IPS DF 4.7 (cell line): ENCODE measurements at regions not wholly inside any gene's neighbourhood (a gene's known extent, or its start where the extent isn't known, plus 50 kb on each side); places are given as distances from the start of the nearest gene placed in this dataset.
A peak's percentile ranks its signal among the peaks of the same experiment; 100 is the strongest.

Source experiments
- DNase-seq: peaks from one replicate; pipeline ENCODE4 v3.0.0-alpha.2; 2013; ENCODE audit warnings: low spot score; ENCODE audit errors: extremely low read depth

- DNase-seq = no peak
These were observed 519.1 kb downstream of the IQCM start for GRCh38 chr4:149296503-149296902.

DNA sequence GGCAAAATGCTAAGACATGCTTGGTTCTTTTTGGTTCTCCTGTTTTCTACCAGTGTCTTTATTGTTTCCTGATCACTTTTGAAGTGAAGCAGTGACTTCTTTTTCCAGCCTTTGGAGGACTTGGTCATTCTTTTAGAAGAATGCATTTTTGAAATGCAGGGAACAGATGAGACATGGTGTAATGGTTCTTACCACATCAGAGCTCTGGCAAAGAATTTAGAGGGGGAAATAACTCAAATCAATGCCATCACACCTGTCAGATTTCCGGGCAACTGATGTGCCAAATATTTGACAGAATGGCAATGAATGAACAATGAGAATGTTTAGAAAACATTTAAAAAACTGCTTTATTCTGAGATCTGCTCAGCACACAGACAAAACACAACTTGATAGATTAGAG lies 519.6 kb downstream of the IQCM start:
- DNase-seq = no peak

DNA sequence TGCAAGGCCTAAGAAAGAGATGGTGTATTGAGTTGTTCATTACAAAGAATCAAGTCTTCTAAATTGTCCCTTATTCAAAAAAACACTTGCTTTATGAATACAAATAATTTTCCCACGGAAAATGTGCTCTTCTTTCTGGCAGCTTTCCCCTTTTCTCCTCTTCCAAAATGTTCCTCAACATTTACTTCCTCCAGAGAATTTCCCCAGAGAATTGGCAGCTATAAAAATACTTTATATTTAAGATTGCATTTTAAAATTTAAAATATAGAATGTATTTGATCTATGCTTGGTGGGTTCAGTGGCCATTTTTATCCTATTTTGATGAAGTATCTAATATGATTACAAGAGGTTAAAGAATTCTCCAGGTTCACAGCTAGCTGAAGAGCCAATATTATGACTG lies 521.0 kb downstream of the IQCM start:
- no peak for DNase-seq

DNA sequence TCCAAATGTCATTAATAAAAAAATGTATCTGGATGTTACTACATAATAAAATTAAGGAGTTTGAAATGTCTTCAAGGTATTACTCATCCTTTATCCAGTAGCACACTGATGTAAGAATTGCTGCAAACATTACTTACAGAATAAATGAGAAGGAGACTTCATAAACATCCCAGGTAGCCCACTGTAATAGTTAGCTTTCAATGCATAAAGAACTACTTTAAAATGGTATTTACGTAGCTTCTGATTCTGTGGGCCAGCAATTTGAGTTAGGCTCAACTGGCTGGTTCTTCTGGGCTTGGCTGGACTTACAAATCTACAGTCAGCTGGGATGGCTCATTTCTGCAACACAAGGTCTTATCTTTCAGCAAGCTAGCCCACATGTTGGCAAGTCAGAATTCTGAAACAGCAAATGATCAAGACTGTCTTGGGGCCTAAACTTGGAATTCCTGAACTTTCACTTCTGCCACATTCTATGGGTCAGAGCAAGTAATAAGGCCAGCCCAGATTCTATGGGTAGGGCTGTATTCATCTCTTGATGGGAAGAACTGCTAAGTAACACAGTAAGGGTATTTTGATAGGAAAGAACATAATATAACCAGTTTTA lies 522.5 kb downstream of the IQCM start:
- DNase-seq = no peak

DNA sequence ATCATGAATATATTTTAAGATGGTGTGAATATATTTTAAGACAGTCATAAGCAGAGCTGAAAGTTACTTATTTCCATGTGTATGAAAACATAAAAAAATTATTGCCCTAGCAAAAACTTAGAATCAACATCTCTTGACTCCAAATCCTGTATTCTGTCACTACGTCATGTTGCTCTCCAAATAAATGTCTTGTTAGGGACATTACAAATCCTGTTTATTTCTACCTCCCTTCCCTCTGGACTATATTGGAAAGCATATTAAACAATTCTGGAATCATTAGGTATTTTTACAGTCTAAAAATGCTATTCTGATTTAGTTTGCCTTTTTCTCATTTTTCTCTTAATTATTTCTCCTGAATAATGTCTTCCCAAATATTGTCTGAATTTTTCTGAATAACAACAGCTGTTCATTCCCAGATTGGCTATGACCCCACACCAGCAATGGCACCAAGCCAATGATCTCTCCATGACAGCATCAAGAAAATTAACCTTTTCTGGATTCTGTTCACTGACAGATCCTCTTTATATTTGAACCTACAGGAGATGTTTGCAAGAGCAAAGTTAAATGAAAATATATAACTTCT lies 523.1 kb downstream of the IQCM start:
- no peak for DNase-seq

GRCh38 chr4:149291463-149291862 lies 524.2 kb downstream of the IQCM start:
- DNase-seq = no peak

DNA sequence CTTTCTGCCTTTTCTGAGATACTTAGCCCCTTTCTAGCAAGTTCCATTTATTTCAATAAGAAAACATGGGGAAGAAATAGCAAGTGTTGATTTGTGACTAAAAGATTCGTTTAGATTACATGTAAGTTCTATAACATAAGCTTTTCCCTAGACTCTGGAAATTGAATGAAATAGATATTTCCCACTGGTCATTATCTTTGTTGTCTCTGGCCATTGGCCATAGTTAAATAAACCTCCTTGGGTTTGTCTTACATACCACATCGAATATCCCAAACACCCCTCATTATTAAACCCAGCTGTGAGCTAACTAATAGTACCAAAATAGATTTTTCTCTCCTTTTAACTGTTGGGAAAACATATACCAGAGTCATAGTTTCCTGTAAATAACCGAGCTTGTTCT lies 534.8 kb downstream of the IQCM start:
- no peak for DNase-seq

DNA sequence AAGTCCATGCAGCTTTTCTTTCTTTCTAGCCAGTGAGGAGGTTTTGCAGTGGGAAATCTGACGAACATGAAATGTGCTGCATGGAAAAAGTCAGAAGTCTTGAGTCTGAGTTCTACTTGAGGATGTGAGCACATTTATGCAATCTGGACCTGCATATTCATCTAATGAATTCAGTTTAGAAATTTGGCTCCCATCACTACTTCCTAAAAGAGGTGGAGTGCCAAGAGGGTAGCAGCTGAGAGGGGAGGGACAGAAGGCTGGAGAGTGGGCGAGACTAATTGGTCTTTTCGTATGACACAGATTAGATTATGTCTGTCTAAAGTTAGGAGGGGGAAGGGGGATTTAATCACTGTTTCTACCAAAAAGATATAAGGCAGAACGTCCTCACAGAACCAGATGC lies 535.9 kb downstream of the IQCM start:
- no peak for DNase-seq

DNA sequence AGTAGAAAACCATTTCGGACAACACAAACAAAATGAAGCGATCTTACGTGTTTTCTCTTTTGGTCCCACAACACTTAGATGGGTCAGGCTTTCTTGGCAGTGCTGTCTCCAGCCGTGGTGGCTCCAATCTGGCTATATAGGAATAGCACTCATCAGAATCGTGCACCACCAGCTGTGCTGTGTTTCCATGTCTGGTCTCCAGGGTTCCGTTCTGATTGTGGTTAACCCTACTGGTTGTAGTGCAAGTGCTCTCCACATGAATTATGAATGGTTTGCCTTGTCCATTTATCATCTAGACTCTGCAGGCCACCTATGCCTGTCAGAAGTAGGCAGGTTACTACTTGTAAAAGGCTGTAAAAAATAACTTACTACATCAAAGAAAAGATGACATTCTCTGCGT lies 536.3 kb downstream of the IQCM start:
- DNase-seq = no peak

- no peak for DNase-seq
These were observed 537.9 kb downstream of the IQCM start for GRCh38 chr4:149277705-149278104.

- no peak for DNase-seq
These were observed 545.8 kb downstream of the IQCM start for GRCh38 chr4:149269835-149270234.

DNA sequence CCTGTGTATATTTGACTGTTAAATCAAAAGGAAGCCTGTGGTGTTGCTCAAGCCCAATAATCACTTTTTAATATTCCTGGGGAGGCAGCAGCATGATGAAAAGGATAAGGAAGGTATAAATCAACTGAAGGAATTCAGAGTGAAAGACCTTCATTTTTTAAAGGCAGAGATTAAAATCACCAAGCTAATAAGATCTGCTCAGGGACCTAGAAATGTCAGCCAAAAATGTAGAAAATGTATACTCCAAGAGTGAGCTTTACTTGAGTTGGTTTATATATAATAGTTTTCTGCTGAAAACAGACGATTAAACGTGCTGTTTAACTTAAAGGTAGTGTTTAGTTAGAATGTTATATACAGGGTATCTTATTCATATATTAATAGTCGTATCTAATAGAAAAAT lies 549.3 kb downstream of the IQCM start:
- DNase-seq = no peak

- DNase-seq = no peak
These were observed 550.0 kb downstream of the IQCM start for GRCh38 chr4:149265645-149266044.

DNA sequence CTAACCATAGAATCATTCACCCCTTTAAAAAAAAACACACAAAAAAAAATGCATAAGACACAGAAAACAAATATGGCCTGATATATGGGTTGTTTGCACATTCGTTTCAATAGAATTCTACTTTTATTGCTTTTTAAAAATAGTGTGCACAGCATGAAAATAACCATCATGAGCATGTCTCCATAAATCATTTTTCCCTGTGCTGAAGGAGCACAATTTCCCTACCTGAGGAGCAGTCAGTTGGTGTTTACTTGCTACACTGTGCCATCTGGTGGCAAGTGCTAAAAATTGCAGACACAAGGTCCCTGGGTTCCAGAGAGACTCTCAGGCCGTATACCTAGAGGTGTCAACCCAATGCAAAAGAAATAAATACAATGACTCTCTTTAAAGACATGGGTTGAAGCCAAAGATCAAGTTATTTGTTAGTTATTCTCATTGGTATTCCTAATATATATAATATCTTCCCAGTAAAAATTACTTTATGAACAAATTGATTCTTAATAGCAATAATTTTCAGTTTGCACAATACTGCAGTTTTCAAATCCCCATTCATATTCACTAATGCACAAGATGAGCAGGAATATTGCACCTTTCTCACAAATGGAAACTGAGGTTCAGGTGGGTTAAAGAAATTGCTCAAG lies 551.4 kb downstream of the IQCM start:
- DNase-seq = peak; percentile 30

DNA sequence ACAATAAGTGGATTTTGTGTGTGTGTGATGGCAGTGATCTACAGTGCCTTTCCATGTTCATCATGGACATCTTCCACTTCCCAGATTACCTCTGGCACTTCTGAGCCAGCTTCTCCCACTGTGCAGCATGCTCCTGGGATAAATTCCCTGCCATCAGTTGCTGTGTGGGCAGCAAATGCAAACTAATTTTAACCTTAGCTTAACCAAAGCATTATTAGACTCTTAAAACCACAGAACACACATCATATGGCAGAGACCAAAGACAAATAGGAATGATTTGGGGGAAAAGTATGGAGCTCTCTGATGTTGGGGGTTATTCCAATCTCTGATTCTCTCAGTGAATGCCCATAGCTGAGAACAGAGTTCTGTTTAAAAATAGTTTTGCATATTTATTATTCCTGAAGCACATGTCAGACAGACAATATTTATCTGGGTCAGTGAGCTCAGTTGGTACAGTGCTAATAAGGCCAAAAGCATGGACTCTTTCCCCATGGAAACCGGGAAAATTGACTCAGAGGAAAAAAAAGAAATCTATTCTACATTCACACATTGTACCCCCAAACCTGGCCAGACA lies 567.4 kb downstream of the IQCM start:
- DNase-seq = no peak

- no peak for DNase-seq
These were observed 568.5 kb downstream of the IQCM start for GRCh38 chr4:149247164-149247563.

- no peak for DNase-seq
These were observed 570.3 kb downstream of the IQCM start for GRCh38 chr4:149245333-149245732.

DNA sequence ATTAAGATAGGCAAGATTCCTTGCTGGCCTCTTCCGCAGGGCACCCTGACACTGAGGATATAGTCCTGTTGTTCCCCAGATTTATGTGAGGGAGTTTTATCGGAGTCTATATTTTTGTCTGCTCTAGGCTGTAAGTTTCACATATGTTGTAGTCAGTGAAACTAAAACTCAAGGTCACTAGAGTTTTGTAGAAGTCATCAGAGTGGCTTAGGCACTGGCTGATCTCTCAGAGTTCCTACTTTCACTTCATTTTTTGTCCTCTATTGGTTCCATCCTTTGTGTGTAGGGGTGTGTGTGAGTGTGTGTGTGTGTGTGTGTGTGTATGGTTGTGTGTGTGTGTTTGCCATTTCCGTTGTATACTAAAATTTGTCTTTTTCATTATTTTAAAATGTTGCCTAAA lies 577.5 kb downstream of the IQCM start:
- no peak for DNase-seq

- DNase-seq = no peak
These were observed 580.8 kb downstream of the IQCM start for GRCh38 chr4:149234798-149235197.

- DNase-seq = no peak
These were observed 592.0 kb downstream of the IQCM start for GRCh38 chr4:149223659-149224058.

- no peak for DNase-seq
These were observed 597.0 kb downstream of the IQCM start for GRCh38 chr4:149218672-149219071.

GRCh38 chr4:149214301-149214700 lies 601.3 kb downstream of the IQCM start:
- DNase-seq = no peak

DNA sequence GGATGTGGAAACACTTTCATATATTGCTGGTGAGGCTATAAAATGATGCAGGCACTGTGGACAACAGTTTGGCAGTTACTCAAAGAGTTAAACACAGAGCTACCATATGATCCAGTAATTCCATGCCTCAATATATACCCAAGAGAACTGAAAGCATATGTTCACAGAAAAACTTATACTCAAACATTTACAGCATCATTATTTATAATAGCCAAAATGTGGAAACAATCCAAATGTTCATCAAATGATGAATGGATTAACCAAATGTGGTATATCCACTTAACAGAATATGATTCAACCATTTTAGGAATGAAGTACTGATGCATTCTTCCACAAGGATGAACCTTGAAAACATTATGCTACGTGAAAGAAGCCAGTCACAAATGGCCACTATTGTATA lies 603.8 kb downstream of the IQCM start:
- no peak for DNase-seq
